NCI-H128 (cell line): ENCODE measurements at regions not wholly inside any gene's neighbourhood (a gene's known extent, or its start where the extent isn't known, plus 50 kb on each side); places are given as distances from the start of the nearest gene placed in this dataset.
A peak's percentile ranks its signal among the peaks of the same experiment; 100 is the strongest.

Source experiments
- DNase-seq: peaks from one replicate; lab custom pipeline; 2025; ENCODE audit not compliant: unreplicated experiment; lab: John Stamatoyannopoulos, UW

GRCh38 chr4:24172406-24172805 is 282.6 kb upstream of the PPARGC1A start:
- no peak for DNase-seq

- DNase-seq: peak; percentile 43
Observed at GRCh38 chr4:24169956-24170355, 280.1 kb upstream of the PPARGC1A start.

GRCh38 chr4:24168658-24169057 is 278.8 kb upstream of the PPARGC1A start:
- DNase-seq: no peak

GRCh38 chr4:24166501-24166900 is 276.7 kb upstream of the PPARGC1A start:
- no peak for DNase-seq

GRCh38 chr4:24164797-24165196 is 274.9 kb upstream of the PPARGC1A start:
- no peak for DNase-seq

- DNase-seq: no peak
Observed at GRCh38 chr4:24164054-24164693, 274.3 kb upstream of the PPARGC1A start.

GRCh38 chr4:24163314-24163713 is 273.5 kb upstream of the PPARGC1A start:
- no peak for DNase-seq

- no peak for DNase-seq
Observed at GRCh38 chr4:24160358-24160757, 270.5 kb upstream of the PPARGC1A start.

- no peak for DNase-seq
Observed at GRCh38 chr4:24158031-24158430, 268.2 kb upstream of the PPARGC1A start.

GRCh38 chr4:24150034-24150433 is 260.2 kb upstream of the PPARGC1A start:
- no peak for DNase-seq

GRCh38 chr4:24146127-24146526 is 256.3 kb upstream of the PPARGC1A start:
- no peak for DNase-seq

- no peak for DNase-seq
Observed at GRCh38 chr4:24145591-24145990, 255.7 kb upstream of the PPARGC1A start.

- no peak for DNase-seq
Observed at GRCh38 chr4:24144381-24144780, 254.5 kb upstream of the PPARGC1A start.

GRCh38 chr4:24143741-24144140 is 253.9 kb upstream of the PPARGC1A start:
- no peak for DNase-seq

GRCh38 chr4:24141836-24142235 is 252.0 kb upstream of the PPARGC1A start:
- no peak for DNase-seq

- no peak for DNase-seq
Observed at GRCh38 chr4:24140892-24141291, 251.0 kb upstream of the PPARGC1A start.

GRCh38 chr4:24137671-24138601 is 248.1 kb upstream of the PPARGC1A start:
- no peak for DNase-seq

- no peak for DNase-seq
Observed at GRCh38 chr4:24131954-24132673, 242.3 kb upstream of the PPARGC1A start.

- no peak for DNase-seq
Observed at GRCh38 chr4:24130637-24131036, 240.8 kb upstream of the PPARGC1A start.

GRCh38 chr4:24126776-24127175 is 236.9 kb upstream of the PPARGC1A start:
- no peak for DNase-seq

- no peak for DNase-seq
Observed at GRCh38 chr4:24121395-24122175, 231.7 kb upstream of the PPARGC1A start.
